Gastroesophageal sphincter (tissue), 4 donors: ENCODE measurements at regions not wholly inside any gene's neighbourhood (a gene's known extent, or its start where the extent isn't known, plus 50 kb on each side); places are given as distances from the start of the nearest gene placed in this dataset.
"Not testable (repeated sequence)": the region's sequence is repeated elsewhere in the genome, so short reads cannot be mapped to it uniquely, and the experiment has no call there.

Experiments
- ATAC-seq: fragments of 150-250 bp; one replicate; pipeline ENCODE4 v1.9.1; 2016; ENCODE audit warnings: mild to moderate bottlenecking, moderate library complexity
- H3K27ac ChIP-seq, 4 donors: fragments of 200-600 bp; sonication (generic) in 3 of 4; 1 replicate in 3 of 4; 2 replicates in 1 of 4; pipeline ENCODE4 v1.5.1; 2016 to 2019
- H3K27me3 ChIP-seq: fragments of 200-600 bp; sonication (generic); one replicate; pipeline ENCODE4 v1.5.1; 2019
- H3K36me3 ChIP-seq, 2 donors: fragments of 200-600 bp; sonication (generic); one replicate each; pipeline ENCODE4 v1.5.1; 2019; ENCODE audit warnings: control low read depth in 1 of 2
- H3K4me1 ChIP-seq, 3 donors: fragments of 200-600 bp; sonication (generic); 1 replicate in 2 of 3; 2 replicates in 1 of 3; pipeline ENCODE4 v1.5.1; 2016 to 2019; ENCODE audit warnings: control low read depth in 2 of 3
- H3K4me3 ChIP-seq, 2 donors: fragments of 200-600 bp; sonication (generic); one replicate each; pipeline ENCODE4 v1.5.1; 2019; ENCODE audit warnings: mild to moderate bottlenecking in 1 of 2, moderate library complexity in 1 of 2
- H3K9me3 ChIP-seq, 3 donors: fragments of 200-600 bp; sonication (generic); one replicate each; pipeline ENCODE4 v1.5.1; 2017 to 2019; ENCODE audit warnings: control low read depth in 2 of 3
- CTCF ChIP-seq, 4 experiments: fragments of 200-600 bp in 2 of 4; fragments of 450-650 bp in 2 of 4; sonication (generic) in 1 of 4; IDR thresholded peaks; one replicate each; pipeline ENCODE4 v1.5.1; 2017 to 2019; ENCODE audit warnings: antibody characterized with exemption in 4 of 4, mild to moderate bottlenecking in 2 of 4, moderate library complexity in 2 of 4
- EP300 ChIP-seq: sonication (generic); formaldehyde crosslinking; IDR thresholded peaks from one replicate; pipeline ENCODE4 v1.6.1; 2017; ENCODE audit warnings: antibody characterized with exemption, mild to moderate bottlenecking
- POLR2A ChIP-seq, 2 donors: fragments of 450-650 bp; IDR thresholded peaks; one replicate each; pipeline ENCODE4 v1.6.1; 2017; ENCODE audit warnings: antibody characterized with exemption in 2 of 2, mild to moderate bottlenecking in 2 of 2, moderate library complexity in 1 of 2
- POLR2AphosphoS5 ChIP-seq: sonication (generic); formaldehyde crosslinking; IDR thresholded peaks from one replicate; pipeline ENCODE4 v1.6.1; 2017; ENCODE audit warnings: antibody characterized with exemption
- WGBS, 2 donors: methylation state at CpG; one replicate each; pipeline ENCODE4 v1.1.5; 2018; ENCODE audit warnings: low coverage in 1 of 2; 5-methylcytosine and 5-hydroxymethylcytosine counted together

- no peaks in the 10 kb centered on the region for H3K9me3 ChIP-seq
- H3K27me3 ChIP-seq: no peaks in the 10 kb centered on the region
- no peaks in the 10 kb centered on the region for H3K36me3 ChIP-seq
- no peak overlapping the region for H3K4me3 ChIP-seq
- no peak overlapping the region for H3K27ac ChIP-seq
- TF ChIP-seq POLR2A (IDR thresholded peaks at IDR 0.05) (no peak), EP300 (no peak), CTCF (IDR thresholded peaks at IDR 0.05) (no peak), POLR2AphosphoS5 (no peak)
- H3K4me1 ChIP-seq: no peaks in the 10 kb centered on the region
- ATAC-seq: no peak
- no CpG with 5 or more reads among the region's 2 CpGs for WGBS, 2 donors
These were observed 608.6 kb upstream of the MARCKS start for GRCh38 chr6:113248532-113248931.

GRCh38 chr6:113254194-113254593, 603.0 kb upstream of the MARCKS start:
- H3K9me3 ChIP-seq, H3K4me1 ChIP-seq, H3K36me3 ChIP-seq, ATAC-seq, H3K4me3 ChIP-seq, H3K27ac ChIP-seq, H3K27me3 ChIP-seq: not testable (repeated sequence)

DNA sequence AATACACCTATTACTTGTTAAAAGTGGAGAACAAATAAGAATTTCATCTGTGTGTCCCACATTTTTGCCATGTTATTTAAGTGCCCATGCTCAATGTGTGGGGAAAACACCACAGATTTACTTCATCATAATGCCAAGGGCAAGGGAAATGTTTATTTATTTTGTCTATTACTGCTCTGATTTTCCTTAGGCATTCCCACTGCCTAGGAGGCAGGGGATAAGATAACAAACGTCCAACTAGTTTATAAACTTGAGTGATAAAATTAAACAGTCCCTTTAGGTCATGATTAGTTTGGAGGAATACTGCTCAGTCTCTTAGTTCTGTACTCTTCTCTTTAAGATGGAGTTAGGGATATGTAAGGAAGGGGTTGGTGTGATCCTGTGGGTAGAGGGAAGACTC, 598.4 kb upstream of the MARCKS start:
- H3K4me1 ChIP-seq: no peaks in the 10 kb centered on the region
- no peaks in the 10 kb centered on the region for H3K9me3 ChIP-seq
- H3K4me3 ChIP-seq: no peak overlapping the region
- TF ChIP-seq POLR2A (IDR thresholded peaks at IDR 0.05) (no peak), POLR2AphosphoS5 (no peak), CTCF (IDR thresholded peaks at IDR 0.05) (no peak), EP300 (no peak)
- no peak for ATAC-seq
- no peak overlapping the region for H3K27ac ChIP-seq
- no peaks in the 10 kb centered on the region for H3K36me3 ChIP-seq
- 33 to 43% methylated on average over 1 of the region's 1 CpG for WGBS, 2 donors
- no peaks in the 10 kb centered on the region for H3K27me3 ChIP-seq

- Histone ChIP-seq H3K36me3 (no peaks in the 10 kb centered on the region), H3K27me3 (no peaks in the 10 kb centered on the region), H3K4me3 (no peak overlapping the region), H3K9me3 (peaks cover 0 to 48% (median 6%) of the 10 kb centered on the region in 3 donors), H3K4me1 (no peaks in the 10 kb centered on the region), H3K27ac (no peak overlapping the region)
- ATAC-seq: no peak
- TF ChIP-seq POLR2A (IDR thresholded peaks at IDR 0.05) (no peak), CTCF (IDR thresholded peaks at IDR 0.05) (no peak), EP300 (no peak), POLR2AphosphoS5 (no peak)
These were observed 585.7 kb upstream of the MARCKS start for GRCh38 chr6:113271437-113271836.

DNA sequence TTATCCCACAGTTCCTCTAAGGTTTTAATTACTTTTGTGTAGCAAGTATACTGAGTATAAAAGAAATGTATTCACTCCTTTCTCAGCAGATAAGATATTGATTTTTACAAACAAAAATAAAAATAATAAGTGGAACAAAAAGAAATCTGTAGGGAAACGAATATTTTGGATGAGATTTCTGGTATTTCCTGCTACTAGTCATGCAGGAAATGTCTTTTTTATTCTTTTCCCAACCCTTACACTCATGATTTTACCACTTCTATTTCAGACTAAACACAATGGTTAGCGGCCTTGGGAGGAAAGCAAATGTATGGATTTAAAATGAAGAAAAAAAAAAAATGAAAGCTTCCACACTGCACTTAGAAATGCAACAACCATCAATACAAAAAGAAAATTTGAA, 580.5 kb upstream of the MARCKS start:
- Histone ChIP-seq H3K36me3 (no peaks in the 10 kb centered on the region), H3K27me3 (no peaks in the 10 kb centered on the region), H3K4me3 (no peak overlapping the region), H3K27ac (no peak overlapping the region), H3K4me1 (peaks cover 0 to 5% (median 0%) of the 10 kb centered on the region in 3 donors), H3K9me3 (no peaks in the 10 kb centered on the region)
- ATAC-seq: no peak
- 50 to 52% methylated on average over 2 of the region's 2 CpGs for WGBS, 2 donors
- TF ChIP-seq POLR2A (IDR thresholded peaks at IDR 0.05) (no peak), CTCF (IDR thresholded peaks at IDR 0.05) (no peak), EP300 (no peak), POLR2AphosphoS5 (no peak)

DNA sequence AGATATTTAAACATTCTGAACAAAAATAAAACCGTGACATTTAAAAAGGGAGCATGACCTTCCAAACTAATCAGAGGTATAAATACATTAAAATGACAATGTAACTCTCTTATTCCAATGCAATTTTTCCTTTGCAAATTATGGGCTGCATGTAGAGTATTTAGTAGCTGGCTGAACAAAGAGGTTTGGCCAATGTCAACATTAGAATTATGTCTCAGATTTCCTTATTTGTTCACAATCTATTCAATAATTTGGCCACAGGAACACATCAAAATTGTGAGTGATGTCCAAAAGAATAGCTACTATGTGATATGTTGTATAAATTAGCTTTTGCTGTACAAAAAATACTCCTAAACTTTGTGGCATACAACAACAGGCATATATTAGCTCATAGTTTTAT, 580.0 kb upstream of the MARCKS start:
- Histone ChIP-seq H3K27me3 (no peaks in the 10 kb centered on the region), H3K27ac (no peak overlapping the region), H3K4me1 (peaks cover 0 to 5% (median 0%) of the 10 kb centered on the region in 3 donors), H3K36me3 (no peaks in the 10 kb centered on the region), H3K4me3 (no peak overlapping the region), H3K9me3 (no peaks in the 10 kb centered on the region)
- WGBS, 2 donors: 81 to 82% methylated on average over 1 of the region's 1 CpG
- ATAC-seq: no peak
- TF ChIP-seq POLR2A (IDR thresholded peaks at IDR 0.05) (no peak), EP300 (no peak), POLR2AphosphoS5 (no peak), CTCF (IDR thresholded peaks at IDR 0.05) (no peak)
